GM10266 (cell line): ENCODE measurements at regions not wholly inside any gene's neighbourhood (a gene's known extent, or its start where the extent isn't known, plus 50 kb on each side); places are given as distances from the start of the nearest gene placed in this dataset.

Source experiments
- DNase-seq: peaks from one replicate; pipeline ENCODE4 v3.0.0; 2012; ENCODE audit errors: extremely low spot score
- CTCF ChIP-seq: IDR thresholded peaks from 2 replicates; pipeline ENCODE4 v1.5.1; 2012; ENCODE audit warnings: mild to moderate bottlenecking, low read depth; ENCODE audit not compliant: control insufficient read depth, insufficient read depth; ENCODE audit errors: missing control alignments

GRCh38 chr6:105929626-105930025 is 156.5 kb upstream of the PRDM1 start:
- no peak for DNase-seq
- TF ChIP-seq CTCF, result no peak

DNA sequence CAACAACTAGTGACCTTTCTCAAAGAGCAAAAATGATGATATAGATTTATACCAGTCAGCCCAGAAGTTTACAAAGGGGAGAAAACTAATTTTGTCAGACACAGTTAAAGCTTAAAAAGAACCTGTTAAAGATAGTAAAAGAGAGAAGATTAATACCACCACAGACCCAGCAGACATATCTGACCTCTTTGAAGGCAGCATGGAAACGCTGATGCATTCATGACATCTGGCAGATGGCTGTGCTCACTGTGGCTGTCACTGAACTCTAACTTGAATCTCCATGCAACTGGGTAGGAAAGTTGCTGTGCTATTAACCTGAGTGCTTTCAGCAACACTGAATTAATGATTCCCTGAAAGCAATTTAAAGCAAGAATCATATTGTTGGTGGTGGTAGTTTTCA is 159.8 kb upstream of the PRDM1 start:
- no peak for DNase-seq
- no peak for TF ChIP-seq CTCF

DNA sequence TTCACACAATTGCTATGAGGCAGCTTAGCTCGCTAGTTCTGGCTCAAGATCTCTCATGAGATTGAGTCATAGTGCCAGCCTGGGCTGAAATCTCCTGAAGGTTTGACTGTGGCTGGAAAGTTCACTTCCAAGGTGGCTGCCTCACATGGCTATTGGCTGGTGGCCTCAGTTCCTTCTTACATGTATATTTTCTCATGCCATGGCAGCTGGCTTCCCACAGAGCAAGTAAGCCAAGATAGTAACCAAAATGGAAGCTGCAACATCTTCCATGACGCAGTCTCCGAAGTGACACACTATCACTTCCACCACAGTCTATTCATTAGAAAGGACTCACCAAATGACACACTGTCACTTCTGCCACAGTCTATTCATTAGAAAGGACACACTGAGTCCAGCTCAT is 160.4 kb upstream of the PRDM1 start:
- no peak for DNase-seq
- no peak for TF ChIP-seq CTCF

DNA sequence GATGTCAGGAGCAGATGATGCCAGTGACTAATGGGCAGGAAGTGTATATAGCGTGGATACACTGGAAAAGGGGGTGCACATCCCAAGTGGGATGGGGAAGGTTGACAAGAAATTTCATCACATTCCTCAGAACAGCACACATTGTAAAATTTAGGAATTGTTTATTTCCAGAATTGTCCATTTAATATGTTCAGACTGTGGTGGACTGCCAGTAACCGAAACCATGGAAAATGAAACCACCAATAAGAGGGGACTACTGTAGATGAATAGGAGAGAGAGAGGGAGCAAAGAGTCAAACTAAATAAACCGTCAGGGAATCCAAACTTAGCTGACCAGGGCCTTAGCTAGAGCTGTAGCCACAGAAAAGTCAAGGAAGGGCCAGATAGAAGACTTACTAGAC is 164.4 kb upstream of the PRDM1 start:
- no peak for TF ChIP-seq CTCF
- no peak for DNase-seq

DNA sequence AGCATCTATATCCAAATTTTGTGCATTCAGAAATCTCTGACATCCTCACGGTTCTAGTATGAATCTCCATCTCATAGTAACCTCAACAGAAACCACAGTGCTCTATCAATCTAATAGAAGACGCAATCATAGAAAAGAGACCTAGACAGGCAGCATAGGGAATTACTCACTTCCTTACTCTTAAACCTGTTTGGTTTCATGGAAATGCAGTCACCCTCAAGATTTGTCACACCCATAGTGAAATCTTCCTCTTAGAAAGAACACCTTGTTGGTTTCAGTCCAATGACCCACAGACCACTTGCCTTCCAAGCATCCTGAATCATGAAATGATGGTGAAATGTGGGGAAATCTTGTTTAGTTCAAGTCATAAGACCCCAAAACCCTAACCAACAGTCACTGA is 166.1 kb upstream of the PRDM1 start:
- DNase-seq, result no peak
- TF ChIP-seq CTCF, result no peak

DNA sequence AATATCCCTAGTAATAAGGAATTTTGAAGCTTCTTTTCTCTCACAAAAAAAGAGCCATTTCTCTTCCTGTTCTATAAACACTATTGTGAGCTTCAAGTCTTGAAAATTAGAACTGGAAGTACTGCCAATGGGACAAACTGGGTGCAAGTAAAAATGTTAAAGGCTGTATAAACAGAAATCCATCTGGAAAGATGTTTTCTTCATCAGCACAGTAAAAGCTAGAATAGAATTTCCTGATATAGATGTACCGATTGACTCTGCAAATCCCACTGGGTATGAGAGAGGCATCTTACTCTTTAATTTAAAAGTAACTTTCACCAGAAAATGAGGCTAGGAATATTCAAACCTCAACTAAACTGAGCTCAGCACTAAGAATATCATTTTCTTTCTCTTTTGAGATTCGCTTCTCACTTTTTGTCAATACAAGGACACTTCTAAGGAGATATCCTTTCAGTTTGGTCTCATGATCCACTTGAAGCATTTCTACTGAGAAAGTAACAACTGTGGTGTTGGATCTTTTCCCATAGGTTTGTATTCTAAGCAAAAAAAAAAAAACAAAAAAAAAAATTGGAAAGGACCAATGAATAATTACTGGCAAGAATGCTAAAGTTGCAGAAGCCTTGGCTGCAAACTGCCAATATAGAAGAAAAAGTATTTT is 169.0 kb upstream of the PRDM1 start:
- no peak for DNase-seq
- no peak for TF ChIP-seq CTCF

- DNase-seq, result no peak
- TF ChIP-seq CTCF, result no peak
Observed at GRCh38 chr6:105911106-105911629, 175.0 kb upstream of the PRDM1 start.
